ENCODE measurements at regions not wholly inside any gene's neighbourhood (a gene's known extent, or its start where the extent isn't known, plus 50 kb on each side); places are given as distances from the start of the nearest gene placed in this dataset.

DNA sequence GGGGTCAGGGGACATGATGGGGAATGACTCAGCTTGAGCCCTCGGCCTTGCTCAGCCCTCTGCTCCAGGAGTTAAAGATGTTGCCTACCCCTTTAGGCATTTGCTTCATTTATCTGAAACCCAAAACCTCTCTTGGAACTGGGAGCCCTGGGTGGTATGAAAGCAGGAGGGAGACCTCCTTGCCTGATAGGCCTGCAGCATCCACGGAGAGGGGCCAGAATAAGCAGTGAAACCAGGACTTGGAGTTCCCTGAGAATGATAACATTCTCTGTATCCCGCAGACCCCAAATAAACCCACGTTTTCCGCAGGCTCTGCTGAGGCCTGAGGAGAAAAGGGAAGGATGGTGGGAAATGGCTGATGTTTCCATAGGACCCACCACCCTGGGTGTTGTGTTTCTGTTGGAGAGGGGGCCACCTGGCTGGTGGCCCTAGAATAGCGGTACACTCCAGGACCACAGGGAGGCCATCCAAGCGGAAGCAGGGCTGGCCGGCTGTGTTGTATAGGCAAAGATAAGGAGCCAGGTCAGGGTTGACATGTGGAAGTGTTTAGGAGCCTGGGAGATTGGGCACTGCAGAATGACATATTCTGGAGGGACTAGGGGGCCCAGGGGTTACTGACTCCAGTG, 77.4 kb downstream of the FOXD2 start:
- TF ChIP-seq ZFX (IDR thresholded peaks at IDR 0.05): no peak
- TF ChIP-seq, protein P1, sequence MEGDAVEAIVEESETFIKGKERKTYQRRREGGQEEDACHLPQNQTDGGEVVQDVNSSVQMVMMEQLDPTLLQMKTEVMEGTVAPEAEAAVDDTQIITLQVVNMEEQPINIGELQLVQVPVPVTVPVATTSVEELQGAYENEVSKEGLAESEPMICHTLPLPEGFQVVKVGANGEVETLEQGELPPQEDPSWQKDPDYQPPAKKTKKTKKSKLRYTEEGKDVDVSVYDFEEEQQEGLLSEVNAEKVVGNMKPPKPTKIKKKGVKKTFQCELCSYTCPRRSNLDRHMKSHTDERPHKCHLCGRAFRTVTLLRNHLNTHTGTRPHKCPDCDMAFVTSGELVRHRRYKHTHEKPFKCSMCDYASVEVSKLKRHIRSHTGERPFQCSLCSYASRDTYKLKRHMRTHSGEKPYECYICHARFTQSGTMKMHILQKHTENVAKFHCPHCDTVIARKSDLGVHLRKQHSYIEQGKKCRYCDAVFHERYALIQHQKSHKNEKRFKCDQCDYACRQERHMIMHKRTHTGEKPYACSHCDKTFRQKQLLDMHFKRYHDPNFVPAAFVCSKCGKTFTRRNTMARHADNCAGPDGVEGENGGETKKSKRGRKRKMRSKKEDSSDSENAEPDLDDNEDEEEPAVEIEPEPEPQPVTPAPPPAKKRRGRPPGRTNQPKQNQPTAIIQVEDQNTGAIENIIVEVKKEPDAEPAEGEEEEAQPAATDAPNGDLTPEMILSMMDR (conservative IDR thresholded peaks at IDR 0.05): no peak
- H3K27ac ChIP-seq: no peak overlapping the region

DNA sequence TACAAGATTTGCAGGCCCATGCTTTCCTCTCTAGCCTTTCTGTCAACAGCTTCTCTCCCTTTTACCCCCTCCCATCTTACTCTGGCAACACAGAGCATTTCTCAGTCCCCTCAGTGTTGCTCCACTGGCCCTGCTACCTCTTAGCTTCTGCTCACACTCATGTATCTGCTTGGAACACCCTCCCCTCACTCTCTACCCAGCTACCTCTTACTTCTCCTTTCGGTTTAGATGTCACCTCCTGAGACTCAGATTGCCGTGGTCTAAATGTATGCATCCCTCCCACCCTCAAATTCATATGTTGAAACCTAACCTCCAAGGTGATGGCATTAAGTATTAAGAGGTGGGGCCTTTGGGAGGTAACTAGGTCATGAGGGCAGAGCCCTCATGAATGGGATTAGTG, 80.1 kb downstream of the FOXD2 start:
- TF ChIP-seq, protein P1 (conservative IDR thresholded peaks at IDR 0.05): no peak
- no peak for TF ChIP-seq ZFX (IDR thresholded peaks at IDR 0.05)
- no peak overlapping the region for H3K27ac ChIP-seq

DNA sequence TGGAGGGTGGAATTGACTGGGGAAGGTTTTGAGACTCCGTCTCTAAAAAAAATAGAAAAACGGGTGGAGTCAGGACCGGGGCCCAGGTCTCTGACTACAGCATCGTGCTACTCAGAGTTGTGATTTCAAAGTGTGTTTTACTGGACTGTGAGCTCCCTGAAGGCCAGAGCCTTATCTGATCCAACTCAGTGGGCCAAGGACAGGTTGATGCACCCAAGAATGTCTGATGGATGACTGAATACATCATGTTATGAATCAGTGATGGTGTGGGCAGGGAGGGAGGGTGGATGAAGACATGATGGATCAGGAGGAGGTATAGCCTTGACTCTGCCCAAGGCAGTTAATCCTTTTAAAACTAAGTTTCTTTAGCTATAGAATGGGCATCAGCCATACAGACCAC, 81.6 kb downstream of the FOXD2 start:
- H3K27ac ChIP-seq: no peak overlapping the region
- TF ChIP-seq, protein P1 (conservative IDR thresholded peaks at IDR 0.05): no peak
- no peak for TF ChIP-seq ZFX (IDR thresholded peaks at IDR 0.05)

DNA sequence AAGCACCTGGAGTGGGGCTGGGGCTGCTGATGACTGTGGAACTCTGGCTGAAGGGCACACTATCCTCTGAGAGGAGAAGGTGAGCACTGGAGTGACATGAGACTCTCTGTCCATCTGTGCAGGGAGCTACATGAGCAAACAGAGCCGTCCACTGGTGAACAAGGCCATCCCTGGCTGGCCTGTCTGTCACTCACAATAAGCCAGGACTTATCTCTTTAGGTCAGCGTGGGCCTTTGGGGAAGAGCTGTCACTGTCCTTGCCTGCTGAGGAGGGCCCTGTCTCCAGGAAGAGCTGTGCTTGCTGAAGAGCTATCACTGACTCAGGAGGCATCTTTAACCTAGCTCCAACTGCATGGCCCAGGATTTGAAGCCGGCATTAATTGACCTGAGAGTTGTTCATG, 82.1 kb downstream of the FOXD2 start:
- H3K27ac ChIP-seq: no peak overlapping the region
- TF ChIP-seq ZFX (IDR thresholded peaks at IDR 0.05): no peak
- TF ChIP-seq, protein P1 (conservative IDR thresholded peaks at IDR 0.05): no peak

DNA sequence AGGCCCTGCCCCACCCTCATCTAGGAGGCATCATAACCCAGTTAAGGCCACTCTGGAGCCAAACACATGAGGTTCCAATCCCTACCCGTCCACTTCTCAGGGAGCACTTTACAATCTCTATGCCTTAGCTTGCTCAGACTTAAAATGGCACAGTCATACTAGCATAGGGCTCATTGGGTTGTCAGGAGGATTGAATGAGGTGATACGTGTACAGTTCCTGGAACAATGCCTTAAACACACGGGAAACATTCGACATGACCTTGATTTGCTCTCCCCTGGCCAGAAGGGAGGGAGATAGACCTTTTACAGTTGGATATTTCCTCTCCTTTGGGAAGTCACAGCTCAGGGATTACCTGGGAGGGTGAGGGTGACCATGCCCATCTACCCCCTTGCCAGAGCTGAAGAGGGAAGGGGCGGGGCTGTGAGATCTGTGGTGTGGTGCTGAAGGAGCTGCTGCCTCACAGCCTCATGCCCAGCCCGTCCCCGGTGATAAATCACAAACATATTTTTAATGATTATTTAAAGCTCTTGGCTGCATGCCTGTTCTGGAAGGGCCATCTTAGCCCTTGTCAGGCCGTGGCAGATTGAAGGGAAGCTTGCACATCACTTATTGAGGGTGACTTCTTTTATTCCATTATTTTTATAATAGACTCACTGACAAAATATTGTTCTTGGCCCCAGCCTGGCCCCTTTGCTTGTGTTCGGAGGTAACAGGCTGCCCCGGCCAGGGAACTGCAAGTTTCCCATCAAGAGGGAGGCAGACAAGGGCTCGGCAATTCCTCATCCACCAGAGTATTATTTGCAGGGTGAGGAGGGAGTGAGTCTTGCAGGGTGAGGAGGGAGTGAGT, 83.4 kb downstream of the FOXD2 start:
- TF ChIP-seq ZFX (IDR thresholded peaks at IDR 0.05): no peak
- TF ChIP-seq, protein P1 (conservative IDR thresholded peaks at IDR 0.05): no peak
- no peak overlapping the region for H3K27ac ChIP-seq

DNA sequence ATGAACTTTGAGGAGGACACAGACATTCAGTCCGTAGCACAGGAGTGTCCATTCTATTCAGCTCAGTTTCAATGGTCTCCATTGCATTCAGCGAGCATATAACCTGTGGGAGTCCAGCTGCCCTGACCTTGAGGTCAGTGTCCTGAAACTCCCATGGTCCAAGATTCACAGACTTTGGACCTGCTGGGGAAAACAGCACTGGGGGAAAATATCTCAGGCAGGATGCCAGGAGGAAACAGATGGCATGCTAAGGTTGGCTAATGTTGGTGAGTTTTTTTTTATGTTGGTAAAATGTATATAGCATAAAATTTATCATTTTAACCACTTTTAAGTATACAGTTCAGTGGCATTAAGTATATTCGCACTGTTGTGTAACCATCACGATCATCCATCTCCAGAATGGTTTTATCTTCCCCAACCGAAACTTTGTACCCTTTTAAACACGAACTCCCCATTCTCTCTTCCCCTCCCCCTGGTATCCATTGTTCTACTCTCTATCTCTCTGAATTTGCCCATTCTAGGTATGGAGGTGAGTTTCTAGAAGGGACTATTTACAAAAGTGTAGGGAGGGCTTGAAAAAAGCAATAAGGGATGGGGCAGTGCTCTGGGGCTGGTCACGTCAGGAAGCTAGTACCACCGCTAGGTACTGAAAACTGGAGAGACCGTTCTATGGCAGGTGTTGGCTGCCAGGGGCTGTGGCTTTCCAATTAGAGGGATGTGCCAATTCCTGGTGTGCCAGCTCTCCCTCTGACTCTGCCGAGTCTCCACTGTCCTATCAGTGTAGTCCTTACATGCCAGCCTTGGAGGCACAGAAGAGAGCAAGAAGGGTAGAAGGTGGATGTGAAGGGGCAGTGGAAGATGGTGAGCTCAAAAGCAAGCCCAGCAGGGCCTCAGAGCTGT, 85.3 kb downstream of the FOXD2 start:
- TF ChIP-seq, protein P1 (conservative IDR thresholded peaks at IDR 0.05): no peak
- TF ChIP-seq ZFX (IDR thresholded peaks at IDR 0.05): no peak

More for the DNA sequence above, 85.3 kb downstream of the FOXD2 start:
- H3K27ac ChIP-seq: no peak overlapping the region
